ENCODE measurements at regions not wholly inside any gene's neighbourhood (a gene's known extent, or its start where the extent isn't known, plus 50 kb on each side); places are given as distances from the start of the nearest gene placed in this dataset.

GRCh38 chr2:155151945-155152344 is 453.4 kb downstream of the KCNJ3 start:
- no peak overlapping the region for H3K18ac ChIP-seq (ENCODE audit: low read depth, low read length)
- no peak overlapping the region for H4K8ac ChIP-seq (ENCODE audit: low read depth in 2 of 2, low read length in 2 of 2)
- H2BK20ac ChIP-seq (ENCODE audit: low read depth, low read length): no peak overlapping the region
- no peaks in the 10 kb centered on the region for H3K79me1 ChIP-seq (ENCODE audit: low read depth in 1 of 2, low read length in 2 of 2)
- no peak overlapping the region for H2AFZ ChIP-seq (replicated peaks; ENCODE audit: low read length, poor library complexity)
- TF ChIP-seq CHD1 (IDR thresholded peaks at IDR 0.05; ENCODE audit: low read depth, low read length): no peak
- H3K27me3 ChIP-seq (ENCODE audit: control insufficient read depth, insufficient read depth, low read length): no peaks in the 10 kb centered on the region
- dilution Hi-C loops (cut with HindIII; ENCODE audit: low sequenced_read_pairs, unreplicated experiment): no loop called here
- H4K20me1 ChIP-seq (ENCODE audit: insufficient read depth, low read length): no peaks in the 10 kb centered on the region
- POLR2A ChIA-PET (ENCODE audit: unreplicated experiment): no interaction called here
- no TSS peak for BruUV-seq (replicated peaks)
- H3K9me3 ChIP-seq (ENCODE audit: control insufficient read depth, insufficient read depth, low read length): peaks cover 4% of the 10 kb centered on the region
- H3K14ac ChIP-seq (replicated peaks; ENCODE audit: low read depth, low read length): no peak overlapping the region
- ATAC-seq (ENCODE audit: low read depth): no peak
- no peaks in the 10 kb centered on the region for H3K4me1 ChIP-seq (ENCODE audit: control insufficient read depth, insufficient read depth, low read length)
- H2BK120ac ChIP-seq (ENCODE audit: low read depth, low read length): no peak overlapping the region
- CTCF ChIA-PET: no interaction called here
- H2AK9ac ChIP-seq (replicated peaks; ENCODE audit: low read depth, low read length, poor library complexity): no peak overlapping the region
- H3K9ac ChIP-seq (ENCODE audit: low read depth, low read length): no peak overlapping the region
- no peak overlapping the region for H2AK5ac ChIP-seq (ENCODE audit: low read depth, low read length)
- no peak overlapping the region for H3K4me2 ChIP-seq (ENCODE audit: low read depth, low read length)
- no peak overlapping the region for H3K4me3 ChIP-seq (ENCODE audit: insufficient read depth, low read depth, low read length)
- H4K91ac ChIP-seq (ENCODE audit: insufficient read depth, low read depth, low read length): no peak overlapping the region
- no peaks in the 10 kb centered on the region for H3K9me1 ChIP-seq (ENCODE audit: insufficient read depth, low read length)
- no peak for DNase-seq
- in situ Hi-C loops (cut with MboI; ENCODE audit: low sequenced_read_pairs): no loop called here
- no peak overlapping the region for H2BK5ac ChIP-seq (ENCODE audit: low read depth, low read length, poor library complexity, severe bottlenecking)
- H2BK15ac ChIP-seq (ENCODE audit: low read depth, low read length): no peak overlapping the region
- H3K23ac ChIP-seq (ENCODE audit: low read depth, low read length): no peak overlapping the region
- H3K4ac ChIP-seq (ENCODE audit: low read depth, low read length): no peak overlapping the region
- H3K56ac ChIP-seq (ENCODE audit: extremely low read depth, insufficient read depth, low read length): no peak overlapping the region
- WGBS, 2 experiments (ENCODE audit: extremely low coverage in 2 of 2, insufficient read length in 1 of 2): 29% methylated on average over 1 of the region's 2 CpGs; no CpG with 5 or more reads in 1 of the 2 experiments
- no peak overlapping the region for H4K5ac ChIP-seq (ENCODE audit: low read depth, low read length)
- H3K27ac ChIP-seq (ENCODE audit: insufficient read depth, low read length): no peak overlapping the region
- intact Hi-C loops (cut with micrococcal nuclease): no loop called here
- H3K36me3 ChIP-seq (ENCODE audit: control insufficient read depth, insufficient read depth, low read length): no peaks in the 10 kb centered on the region

Measured in IMR-90 (cell line).